GM23338 (cell line): ENCODE measurements at regions not wholly inside any gene's neighbourhood (a gene's known extent, or its start where the extent isn't known, plus 50 kb on each side); places are given as distances from the start of the nearest gene placed in this dataset.

Experiments used
- ATAC-seq: fragments of 200-7000 bp; cut with Tn5 transposase; 3 replicates; pipeline ENCODE4 v1.9.1; 2020
- DNase-seq: peaks from one replicate; pipeline ENCODE4 v3.0.0-alpha.2; 2015; ENCODE audit warnings: low spot score
- H2AFZ ChIP-seq: fragments of 200-600 bp; sonication (generic); 2 replicates; pipeline ENCODE4 v1.8.0; 2016; ENCODE audit warnings: antibody characterized with exemption, mild to moderate bottlenecking, moderate library complexity
- H3F3A ChIP-seq: fragments of 200-600 bp; sonication (generic); replicated peaks from 2 replicates; pipeline ENCODE4 v1.8.0; 2017; ENCODE audit warnings: antibody characterized with exemption, mixed run types, low read depth
- H3K27ac ChIP-seq: fragments of 200-600 bp; sonication (generic); 2 replicates; pipeline ENCODE4 v1.6.1; 2016; ENCODE audit warnings: low read depth
- H3K27me3 ChIP-seq: fragments of 200-600 bp; sonication (generic); 2 replicates; pipeline ENCODE4 v1.8.0; 2016; ENCODE audit warnings: mild to moderate bottlenecking, mixed run types, moderate library complexity; ENCODE audit not compliant: insufficient read depth
- H3K36me3 ChIP-seq: fragments of 200-600 bp; sonication (generic); 2 replicates; pipeline ENCODE4 v1.8.0; 2016; ENCODE audit warnings: mild to moderate bottlenecking; ENCODE audit not compliant: insufficient read depth
- H3K4me1 ChIP-seq: fragments of 200-600 bp; sonication (generic); 2 replicates; pipeline ENCODE4 v1.8.0; 2016; ENCODE audit warnings: mild to moderate bottlenecking, moderate library complexity; ENCODE audit not compliant: insufficient read depth
- H3K4me2 ChIP-seq: fragments of 200-600 bp; sonication (generic); 2 replicates; pipeline ENCODE4 v1.7.1; 2017; ENCODE audit warnings: mixed run types
- H3K4me3 ChIP-seq: fragments of 200-600 bp; sonication (generic); 2 replicates; pipeline ENCODE4 v1.6.1; 2016; ENCODE audit warnings: mixed run types
- H3K79me2 ChIP-seq: fragments of 200-600 bp; sonication (generic); replicated peaks from 2 replicates; pipeline ENCODE4 v1.8.0; 2017; ENCODE audit warnings: mild to moderate bottlenecking; ENCODE audit not compliant: insufficient read depth
- H3K9me2 ChIP-seq: fragments of 200-600 bp; sonication (generic); 2 replicates; pipeline ENCODE4 v1.8.0; 2017; ENCODE audit not compliant: insufficient read depth
- H4K20me1 ChIP-seq: fragments of 200-600 bp; sonication (generic); replicated peaks from 2 replicates; pipeline ENCODE4 v1.8.0; 2017; ENCODE audit warnings: mild to moderate bottlenecking; ENCODE audit not compliant: insufficient read depth
- H3K27ac Mint-ChIP-seq: 2 replicates; pipeline ENCODE4 v1.8.0; 2020; ENCODE audit warnings: inconsistent platforms, mild to moderate bottlenecking, moderate library complexity, mixed read lengths
- H3K27me3 Mint-ChIP-seq: 3 replicates; pipeline ENCODE4 v1.8.0; 2022; ENCODE audit warnings: low read depth, mild to moderate bottlenecking, moderate library complexity, mixed read lengths, inconsistent platforms; ENCODE audit not compliant: insufficient read depth, poor library complexity
- H3K36me3 Mint-ChIP-seq: 3 replicates; pipeline ENCODE4 v1.8.0; 2021; ENCODE audit warnings: low read depth, mild to moderate bottlenecking, inconsistent platforms, moderate library complexity, mixed read lengths
- H3K4me1 Mint-ChIP-seq: 3 replicates; pipeline ENCODE4 v1.8.0; 2020; ENCODE audit warnings: mild to moderate bottlenecking, inconsistent platforms, mixed read lengths
- H3K4me3 Mint-ChIP-seq: 3 replicates; pipeline ENCODE4 v1.8.0; 2021; ENCODE audit warnings: moderate library complexity, mild to moderate bottlenecking, inconsistent platforms, mixed read lengths
- H3K9me3 Mint-ChIP-seq: 3 replicates; pipeline ENCODE4 v1.8.0; 2020; ENCODE audit warnings: moderate library complexity, mild to moderate bottlenecking, inconsistent platforms, mixed read lengths
- CREB1 ChIP-seq: fragments of 250-450 bp; sonication (Bioruptor Pico); IDR thresholded peaks from 2 replicates; pipeline ENCODE4 v1.5.0; 2020; ENCODE audit warnings: low read depth, mild to moderate bottlenecking, moderate library complexity
- CTCF ChIP-seq, 2 experiments: fragments of 200-600 bp in 1 of 2; sonication (generic) in 1 of 2; conservative IDR thresholded peaks; 2 replicates each; pipeline versions ENCODE4 v1.5.1 to v1.6.1; 2016 to 2017; ENCODE audit warnings: antibody characterized with exemption in 2 of 2, low read depth in 2 of 2, mild to moderate bottlenecking in 2 of 2, moderate library complexity in 1 of 2
- EZH2 ChIP-seq: fragments of 200-600 bp; sonication (generic); IDR thresholded peaks from one replicate; pipeline ENCODE4 v1.8.0; 2017; ENCODE audit warnings: antibody characterized with exemption, mild to moderate bottlenecking, low read depth; ENCODE audit not compliant: unreplicated experiment
- EZH2phosphoT487 ChIP-seq: fragments of 200-600 bp; sonication (generic); IDR thresholded peaks from one replicate; pipeline ENCODE4 v1.8.1; 2018; ENCODE audit warnings: antibody characterized with exemption; ENCODE audit not compliant: unreplicated experiment
- REST ChIP-seq: IDR thresholded peaks from one replicate; pipeline ENCODE4 v1.6.1; 2018; ENCODE audit warnings: antibody characterized with exemption; ENCODE audit not compliant: unreplicated experiment
- STAT1 ChIP-seq: IDR thresholded peaks from one replicate; pipeline ENCODE4 v1.6.1; 2016; ENCODE audit warnings: antibody characterized with exemption; ENCODE audit not compliant: unreplicated experiment
- ZNF462 ChIP-seq: fragments of 250-450 bp; sonication (Bioruptor Pico); IDR thresholded peaks from 2 replicates; pipeline ENCODE4 v1.5.0; 2020; ENCODE audit warnings: mild to moderate bottlenecking, moderate library complexity

- Mint-ChIP-seq H3K36me3 (no peaks in the 10 kb centered on the region), H3K9me3 (no peaks in the 10 kb centered on the region; the same call in 2 of the 3 replicates), H3K4me3 (no peak overlapping the region), H3K27ac (no peak overlapping the region), H3K27me3 (peaks cover 2% of the 10 kb centered on the region), H3K4me1 (peaks cover 4% of the 10 kb centered on the region; the same call in 2 of the 3 replicates)
- Histone ChIP-seq H3K9me2 (no peaks in the 10 kb centered on the region; the same call in 1 of the 2 replicates), H3K27ac (no peak overlapping the region), H4K20me1 (no peaks in the 10 kb centered on the region), H3K4me2 (no peak overlapping the region), H3K27me3 (no peaks in the 10 kb centered on the region), H3F3A (no peaks in the 10 kb centered on the region), H3K36me3 (no peaks in the 10 kb centered on the region), H3K79me2 (no peaks in the 10 kb centered on the region), H3K4me1 (peaks cover 4% of the 10 kb centered on the region; the same call in 1 of the 2 replicates), H3K4me3 (no peak overlapping the region), H2AFZ (peak overlapping the region; percentile 80; the same call in 1 of the 2 replicates)
- ATAC-seq, result peak; percentile 42; the same call in 1 of the 3 replicates
- TF ChIP-seq CTCF (conservative IDR thresholded peaks at IDR 0.05; ENCODE audit: low read depth in 2 of 2), result peak in 1 of 2 experiments; percentile 24; a peak in 2 of 4 replicates
- no peak for TF ChIP-seq EZH2phosphoT487
- no peak for DNase-seq
These were observed 416.5 kb upstream of the RGMA start for GRCh38 chr15:93505506-93505905.

GRCh38 chr15:93501946-93502345 is 412.9 kb upstream of the RGMA start:
- no peaks in the 10 kb centered on the region for H3F3A ChIP-seq
- no peak for DNase-seq
- no peaks in the 10 kb centered on the region for H3K27me3 Mint-ChIP-seq
- H3K79me2 ChIP-seq, result no peaks in the 10 kb centered on the region
- peaks cover 5% of the 10 kb centered on the region; the same call in 1 of the 2 replicates for H3K9me2 ChIP-seq
- no peak overlapping the region for H3K27ac ChIP-seq
- peaks cover 5% of the 10 kb centered on the region for H3K4me1 ChIP-seq
- H2AFZ ChIP-seq, result no peak overlapping the region
- H3K4me3 ChIP-seq, result no peak overlapping the region
- H3K9me3 Mint-ChIP-seq, result no peaks in the 10 kb centered on the region; the same call in 2 of the 3 replicates
- H3K4me1 Mint-ChIP-seq, result peaks cover 14% of the 10 kb centered on the region
- ATAC-seq, result no peak
- H3K4me3 Mint-ChIP-seq, result no peak overlapping the region
- H3K36me3 ChIP-seq, result no peaks in the 10 kb centered on the region
- H3K27ac Mint-ChIP-seq, result no peak overlapping the region
- H4K20me1 ChIP-seq, result no peaks in the 10 kb centered on the region
- H3K27me3 ChIP-seq, result no peaks in the 10 kb centered on the region
- H3K36me3 Mint-ChIP-seq, result no peaks in the 10 kb centered on the region
- H3K4me2 ChIP-seq, result no peak overlapping the region
- no peak for TF ChIP-seq REST
- no peak for TF ChIP-seq EZH2
- no peak for TF ChIP-seq CREB1 (CRISPR knock-in tag)
- TF ChIP-seq ZNF462 (CRISPR knock-in tag), result no peak
- no peak for TF ChIP-seq STAT1
- TF ChIP-seq CTCF (conservative IDR thresholded peaks at IDR 0.05; ENCODE audit: low read depth in 2 of 2), result no peak
